SU-DHL-6 (cell line): ENCODE measurements at regions not wholly inside any gene's neighbourhood (a gene's known extent, or its start where the extent isn't known, plus 50 kb on each side); places are given as distances from the start of the nearest gene placed in this dataset.

Experiments used
- H2AFZ ChIP-seq: fragments of 200-600 bp; sonication (generic); 2 replicates; pipeline ENCODE4 v1.6.1; 2014; ENCODE audit warnings: low read depth, mild to moderate bottlenecking, moderate library complexity, mixed read lengths, antibody characterized with exemption, low read length; ENCODE audit not compliant: severe bottlenecking
- H3F3A ChIP-seq: fragments of 200-600 bp; shearing (Covaris generic); 2 replicates; pipeline ENCODE4 v1.6.0; 2016; ENCODE audit warnings: antibody characterized with exemption, mild to moderate bottlenecking; ENCODE audit not compliant: insufficient read depth
- H3K27ac ChIP-seq: fragments of 200-600 bp; sonication (generic); 2 replicates; pipeline ENCODE4 v1.5.1; 2016; ENCODE audit warnings: low read depth, mild to moderate bottlenecking, low read length, moderate library complexity, mixed read lengths
- H3K27me3 ChIP-seq: fragments of 200-600 bp; sonication (generic), shearing (Covaris generic); 2 replicates; pipeline ENCODE4 v1.6.0; 2014; ENCODE audit warnings: mild to moderate bottlenecking, low read length
- H3K36me3 ChIP-seq: fragments of 200-600 bp; sonication (generic); 2 replicates; pipeline ENCODE4 v1.6.1; 2014; ENCODE audit warnings: mild to moderate bottlenecking, low read length, mixed read lengths
- H3K4me2 ChIP-seq: fragments of 300-600, 200-600 bp; shearing (Covaris generic), sonication (generic); 2 replicates; pipeline ENCODE4 v1.6.0; 2014; ENCODE audit warnings: low read length, low read depth, mild to moderate bottlenecking; ENCODE audit not compliant: poor library complexity, severe bottlenecking
- H3K4me3 ChIP-seq: fragments of 200-600 bp; sonication (generic); 2 replicates; pipeline ENCODE4 v1.5.1; 2014; ENCODE audit warnings: antibody characterized with exemption, low read length, mild to moderate bottlenecking, mixed read lengths; ENCODE audit not compliant: insufficient read depth, poor library complexity, severe bottlenecking
- H3K79me2 ChIP-seq: fragments of 200-600 bp; sonication (generic); 2 replicates; pipeline ENCODE4 v1.6.1; 2014; ENCODE audit warnings: mild to moderate bottlenecking, low read length, moderate library complexity; ENCODE audit not compliant: insufficient read depth
- H3K9ac ChIP-seq: fragments of 200-600 bp; sonication (generic); 2 replicates; pipeline ENCODE4 v1.7.0; 2014; ENCODE audit warnings: mild to moderate bottlenecking, low read length
- H3K9me2 ChIP-seq: fragments of 200-600 bp; sonication (generic); replicated peaks from 2 replicates; pipeline ENCODE4 v1.6.1; 2014; ENCODE audit warnings: low read length; ENCODE audit not compliant: insufficient read depth
- H3K9me3 ChIP-seq: fragments of 200-600 bp; sonication (generic); 2 replicates; pipeline ENCODE4 v1.6.1; 2014; ENCODE audit warnings: low read length, mixed read lengths; ENCODE audit not compliant: insufficient read depth
- H4K20me1 ChIP-seq: fragments of 200-600 bp; sonication (generic); 2 replicates; pipeline ENCODE4 v1.6.1; 2014; ENCODE audit warnings: low read depth, mild to moderate bottlenecking, antibody characterized with exemption, low read length, moderate library complexity, mixed read lengths
- CTCF ChIP-seq: fragments of 200-600 bp; sonication (generic); IDR thresholded peaks from one replicate; pipeline ENCODE4 v1.5.1; 2017; ENCODE audit warnings: antibody characterized with exemption, mild to moderate bottlenecking, low read length, moderate library complexity; ENCODE audit not compliant: insufficient read depth, poor library complexity, severe bottlenecking
- EZH2phosphoT487 ChIP-seq: fragments of 200-600 bp; sonication (generic), shearing (Covaris generic); conservative IDR thresholded peaks from 2 replicates; pipeline ENCODE4 v1.6.1; 2018; ENCODE audit warnings: mild to moderate bottlenecking, antibody characterized with exemption, low read length, moderate library complexity, mixed read lengths

DNA sequence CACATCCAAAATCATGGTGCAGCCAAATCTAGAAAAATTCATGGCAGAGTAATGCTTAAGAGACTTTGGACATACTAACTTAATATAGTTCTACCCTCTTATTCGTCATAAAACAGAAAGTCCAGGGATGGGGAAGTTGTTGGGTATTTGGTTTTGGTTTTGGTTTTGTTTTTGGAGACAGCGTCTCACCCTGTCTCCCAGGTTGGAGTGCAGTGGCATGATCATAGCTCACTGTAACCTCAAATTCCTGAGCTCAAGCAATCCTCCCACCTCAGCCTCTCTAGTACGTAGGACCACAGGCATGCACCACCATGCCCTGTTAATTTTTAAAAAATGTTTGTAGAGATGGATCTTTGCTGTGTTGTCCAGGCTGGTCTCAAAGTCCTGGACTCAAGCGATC, 271.8 kb upstream of the TENM3 start:
- H2AFZ ChIP-seq: no peak overlapping the region
- no peaks in the 10 kb centered on the region for H3K27me3 ChIP-seq
- H3K4me2 ChIP-seq: no peak overlapping the region
- H3F3A ChIP-seq: no peaks in the 10 kb centered on the region
- no peaks in the 10 kb centered on the region for H4K20me1 ChIP-seq
- H3K9ac ChIP-seq: no peak overlapping the region
- H3K27ac ChIP-seq: no peak overlapping the region
- no peaks in the 10 kb centered on the region for H3K79me2 ChIP-seq
- no peaks in the 10 kb centered on the region for H3K9me2 ChIP-seq
- no peaks in the 10 kb centered on the region for H3K9me3 ChIP-seq
- no peaks in the 10 kb centered on the region for H3K36me3 ChIP-seq
- no peak overlapping the region for H3K4me3 ChIP-seq
- TF ChIP-seq EZH2phosphoT487 (no peak), CTCF (no peak)

GRCh38 chr4:181971973-181972372, 271.2 kb upstream of the TENM3 start:
- no peaks in the 10 kb centered on the region for H3F3A ChIP-seq
- H3K27me3 ChIP-seq: no peaks in the 10 kb centered on the region
- no peaks in the 10 kb centered on the region for H3K79me2 ChIP-seq
- H3K27ac ChIP-seq: no peak overlapping the region
- TF ChIP-seq CTCF (no peak), EZH2phosphoT487 (no peak)
- no peak overlapping the region for H2AFZ ChIP-seq
- H3K36me3 ChIP-seq: no peaks in the 10 kb centered on the region
- H4K20me1 ChIP-seq: no peaks in the 10 kb centered on the region
- H3K9me3 ChIP-seq: no peaks in the 10 kb centered on the region
- H3K4me2 ChIP-seq: no peak overlapping the region
- H3K9me2 ChIP-seq: no peaks in the 10 kb centered on the region
- no peak overlapping the region for H3K4me3 ChIP-seq
- no peak overlapping the region for H3K9ac ChIP-seq

GRCh38 chr4:181976764-181977163, 266.4 kb upstream of the TENM3 start:
- H3K9me3 ChIP-seq: no peaks in the 10 kb centered on the region
- H3K4me3 ChIP-seq: no peak overlapping the region
- TF ChIP-seq EZH2phosphoT487 (no peak), CTCF (no peak)
- no peak overlapping the region for H3K9ac ChIP-seq
- no peak overlapping the region for H3K4me2 ChIP-seq
- no peaks in the 10 kb centered on the region for H4K20me1 ChIP-seq
- H3K9me2 ChIP-seq: no peaks in the 10 kb centered on the region
- no peaks in the 10 kb centered on the region for H3F3A ChIP-seq
- H3K27ac ChIP-seq: no peak overlapping the region
- H3K27me3 ChIP-seq: no peaks in the 10 kb centered on the region
- H2AFZ ChIP-seq: no peak overlapping the region
- no peaks in the 10 kb centered on the region for H3K79me2 ChIP-seq
- H3K36me3 ChIP-seq: no peaks in the 10 kb centered on the region

DNA sequence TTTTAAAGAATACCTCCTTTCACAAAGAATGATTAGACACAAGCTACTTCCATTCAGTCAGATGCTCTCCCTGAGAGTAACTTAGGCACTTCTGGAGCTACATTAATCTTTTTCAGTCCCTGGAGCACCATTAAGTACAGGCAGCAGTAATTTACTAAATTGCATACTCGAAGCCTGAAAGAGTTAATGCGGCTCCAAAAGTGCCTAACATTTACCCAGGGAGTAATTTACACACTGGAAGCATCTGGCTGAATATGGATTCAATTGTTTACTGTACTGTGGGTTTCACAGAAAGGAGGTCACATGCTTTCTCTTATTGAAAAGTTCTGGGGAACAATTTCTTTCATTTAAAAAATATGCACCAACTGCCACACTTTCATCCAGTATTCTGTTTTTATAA, 260.8 kb upstream of the TENM3 start:
- Histone ChIP-seq H3K4me3 (no peak overlapping the region), H3K4me2 (no peak overlapping the region), H3F3A (no peaks in the 10 kb centered on the region), H3K9me3 (no peaks in the 10 kb centered on the region), H4K20me1 (no peaks in the 10 kb centered on the region), H3K79me2 (no peaks in the 10 kb centered on the region), H3K9me2 (no peaks in the 10 kb centered on the region), H2AFZ (no peak overlapping the region), H3K27me3 (no peaks in the 10 kb centered on the region), H3K36me3 (no peaks in the 10 kb centered on the region), H3K9ac (no peak overlapping the region), H3K27ac (no peak overlapping the region)
- TF ChIP-seq CTCF (no peak), EZH2phosphoT487 (no peak)
